Erythroblast (primary cell): ENCODE measurements at regions not wholly inside any gene's neighbourhood (a gene's known extent, or its start where the extent isn't known, plus 50 kb on each side); places are given as distances from the start of the nearest gene placed in this dataset.

Experiments used
- GATA1 ChIP-seq: IDR thresholded peaks from 2 replicates; pipeline ENCODE4 v1.6.1; 2011; ENCODE audit warnings: low read depth, mild to moderate bottlenecking, control low read depth, low read length, moderate library complexity
- POLR2A ChIP-seq: IDR thresholded peaks from 2 replicates; pipeline ENCODE4 v1.6.1; 2011; ENCODE audit warnings: mild to moderate bottlenecking, low read length

DNA sequence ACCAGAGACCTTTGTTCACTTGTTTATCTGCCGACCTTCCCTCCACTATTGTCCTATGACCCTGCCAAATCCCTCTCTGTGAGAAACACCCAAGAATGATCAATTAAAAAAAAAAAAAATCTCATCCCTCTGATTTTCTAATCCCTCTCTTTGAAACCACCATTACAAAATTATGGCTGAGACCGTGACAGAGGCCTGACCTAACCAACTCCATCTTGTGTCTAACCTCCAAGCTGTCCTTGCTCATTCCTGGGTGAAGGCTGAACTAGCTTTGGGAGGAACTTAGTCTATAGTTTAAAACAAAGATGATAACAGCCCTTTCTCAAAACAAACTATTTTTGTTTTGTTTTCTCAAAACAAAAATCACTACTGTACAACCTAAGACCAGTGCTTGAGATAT is 474.5 kb downstream of the TMEM114 start:
- TF ChIP-seq POLR2A = no peak
- no peak for TF ChIP-seq GATA1
